Tibial nerve (tissue), 4 donors: ENCODE measurements at regions not wholly inside any gene's neighbourhood (a gene's known extent, or its start where the extent isn't known, plus 50 kb on each side); places are given as distances from the start of the nearest gene placed in this dataset.
"Not testable (repeated sequence)": the region's sequence is repeated elsewhere in the genome, so short reads cannot be mapped to it uniquely, and the experiment has no call there.

ENCODE experiments used
- EP300 ChIP-seq, 2 donors: sonication (generic); formaldehyde crosslinking; IDR thresholded peaks; one replicate each; pipeline ENCODE4 v1.6.1; 2017; ENCODE audit warnings: antibody characterized with exemption in 2 of 2, mild to moderate bottlenecking in 1 of 2
- TF ChIP-seq, protein P1 (sequence below), 5 experiments: fragments of 200-600 bp in 3 of 5; fragments of 450-650 bp in 2 of 5; sonication (generic) in 3 of 5; IDR thresholded peaks; one replicate each; pipeline ENCODE4 v1.5.1; 2016 to 2019; ENCODE audit warnings: antibody characterized with exemption in 5 of 5, mild to moderate bottlenecking in 3 of 5, moderate library complexity in 2 of 5

DNA sequence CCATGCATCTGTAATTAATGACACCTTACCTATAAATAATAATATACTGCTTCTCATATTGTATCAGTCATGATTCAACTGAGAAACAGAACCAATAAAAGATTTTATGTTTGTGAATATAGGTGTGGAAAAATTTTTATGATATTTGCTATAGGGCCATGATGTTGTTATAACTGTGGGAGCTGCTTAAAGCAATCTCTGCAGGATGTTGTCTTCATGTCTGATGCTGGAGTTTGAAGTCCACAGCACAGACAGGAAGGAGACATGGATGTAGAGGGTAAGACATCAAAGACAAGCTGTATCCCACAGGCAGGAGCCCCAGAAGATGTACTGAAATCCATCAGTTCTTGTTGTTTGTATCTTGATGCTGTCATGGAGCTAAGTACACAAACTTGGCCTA lies 366.7 kb upstream of the ANKRD20A1 start:
- TF ChIP-seq, protein P1, sequence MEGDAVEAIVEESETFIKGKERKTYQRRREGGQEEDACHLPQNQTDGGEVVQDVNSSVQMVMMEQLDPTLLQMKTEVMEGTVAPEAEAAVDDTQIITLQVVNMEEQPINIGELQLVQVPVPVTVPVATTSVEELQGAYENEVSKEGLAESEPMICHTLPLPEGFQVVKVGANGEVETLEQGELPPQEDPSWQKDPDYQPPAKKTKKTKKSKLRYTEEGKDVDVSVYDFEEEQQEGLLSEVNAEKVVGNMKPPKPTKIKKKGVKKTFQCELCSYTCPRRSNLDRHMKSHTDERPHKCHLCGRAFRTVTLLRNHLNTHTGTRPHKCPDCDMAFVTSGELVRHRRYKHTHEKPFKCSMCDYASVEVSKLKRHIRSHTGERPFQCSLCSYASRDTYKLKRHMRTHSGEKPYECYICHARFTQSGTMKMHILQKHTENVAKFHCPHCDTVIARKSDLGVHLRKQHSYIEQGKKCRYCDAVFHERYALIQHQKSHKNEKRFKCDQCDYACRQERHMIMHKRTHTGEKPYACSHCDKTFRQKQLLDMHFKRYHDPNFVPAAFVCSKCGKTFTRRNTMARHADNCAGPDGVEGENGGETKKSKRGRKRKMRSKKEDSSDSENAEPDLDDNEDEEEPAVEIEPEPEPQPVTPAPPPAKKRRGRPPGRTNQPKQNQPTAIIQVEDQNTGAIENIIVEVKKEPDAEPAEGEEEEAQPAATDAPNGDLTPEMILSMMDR (IDR thresholded peaks at IDR 0.05): not testable (repeated sequence)
- not testable (repeated sequence) for TF ChIP-seq EP300 (IDR thresholded peaks at IDR 0.05)
